Mammary epithelial cell (primary cell): ENCODE measurements at regions not wholly inside any gene's neighbourhood (a gene's known extent, or its start where the extent isn't known, plus 50 kb on each side); places are given as distances from the start of the nearest gene placed in this dataset.

Experiments used
- EZH2 ChIP-seq: IDR thresholded peaks from 2 replicates; pipeline ENCODE4 v1.6.1; 2012; ENCODE audit warnings: low read length, inconsistent platforms, borderline replicate concordance
- TF ChIP-seq, protein P1 (sequence below), 2 donors: IDR thresholded peaks in 1 of 2; conservative IDR thresholded peaks in 1 of 2; 2 replicates each; pipeline ENCODE4 v1.5.1; 2011 to 2012; ENCODE audit warnings: inconsistent platforms in 2 of 2, low read length in 2 of 2, mild to moderate bottlenecking in 2 of 2, control low read depth in 1 of 2, low read depth in 1 of 2; ENCODE audit not compliant: insufficient read depth in 1 of 2; ENCODE audit errors: extremely low read depth in 1 of 2

GRCh38 chr7:113367041-113367586 lies 248.8 kb upstream of the SMIM30 start:
- TF ChIP-seq, protein P1, sequence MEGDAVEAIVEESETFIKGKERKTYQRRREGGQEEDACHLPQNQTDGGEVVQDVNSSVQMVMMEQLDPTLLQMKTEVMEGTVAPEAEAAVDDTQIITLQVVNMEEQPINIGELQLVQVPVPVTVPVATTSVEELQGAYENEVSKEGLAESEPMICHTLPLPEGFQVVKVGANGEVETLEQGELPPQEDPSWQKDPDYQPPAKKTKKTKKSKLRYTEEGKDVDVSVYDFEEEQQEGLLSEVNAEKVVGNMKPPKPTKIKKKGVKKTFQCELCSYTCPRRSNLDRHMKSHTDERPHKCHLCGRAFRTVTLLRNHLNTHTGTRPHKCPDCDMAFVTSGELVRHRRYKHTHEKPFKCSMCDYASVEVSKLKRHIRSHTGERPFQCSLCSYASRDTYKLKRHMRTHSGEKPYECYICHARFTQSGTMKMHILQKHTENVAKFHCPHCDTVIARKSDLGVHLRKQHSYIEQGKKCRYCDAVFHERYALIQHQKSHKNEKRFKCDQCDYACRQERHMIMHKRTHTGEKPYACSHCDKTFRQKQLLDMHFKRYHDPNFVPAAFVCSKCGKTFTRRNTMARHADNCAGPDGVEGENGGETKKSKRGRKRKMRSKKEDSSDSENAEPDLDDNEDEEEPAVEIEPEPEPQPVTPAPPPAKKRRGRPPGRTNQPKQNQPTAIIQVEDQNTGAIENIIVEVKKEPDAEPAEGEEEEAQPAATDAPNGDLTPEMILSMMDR (conservative IDR thresholded peaks at IDR 0.05 in 1 of 2, IDR thresholded peaks at IDR 0.05 in 1 of 2; ENCODE audit: extremely low read depth in 1 of 2, insufficient read depth in 1 of 2, low read depth in 1 of 2, low read length in 2 of 2), result no peak
- TF ChIP-seq EZH2, result no peak
